Ascending aorta (tissue), 2 donors: ENCODE measurements at regions not wholly inside any gene's neighbourhood (a gene's known extent, or its start where the extent isn't known, plus 50 kb on each side); places are given as distances from the start of the nearest gene placed in this dataset.

Experiments used
- DNase-seq, 2 donors: peaks; one replicate each; pipeline ENCODE4 v3.0.0-alpha.2; 2019; ENCODE audit warnings: low spot score in 2 of 2
- H3K27ac ChIP-seq, 2 donors: fragments of 200-600 bp; sonication (generic); one replicate each; pipeline ENCODE4 v1.5.1; 2016 to 2017; ENCODE audit warnings: mild to moderate bottlenecking in 1 of 2
- H3K27me3 ChIP-seq: fragments of 200-600 bp; sonication (generic); one replicate; pipeline ENCODE4 v1.5.1; 2017
- H3K36me3 ChIP-seq, 2 donors: fragments of 200-600 bp; sonication (generic); one replicate each; pipeline ENCODE4 v1.5.1; 2016
- H3K4me1 ChIP-seq, 2 donors: fragments of 200-600 bp; sonication (generic); one replicate each; pipeline ENCODE4 v1.5.1; 2016 to 2017; ENCODE audit warnings: mild to moderate bottlenecking in 1 of 2
- H3K4me3 ChIP-seq, 2 donors: fragments of 200-600 bp; sonication (generic); one replicate each; pipeline ENCODE4 v1.5.1; 2016 to 2017; ENCODE audit warnings: mild to moderate bottlenecking in 1 of 2
- H3K9me3 ChIP-seq, 2 donors: fragments of 200-600 bp; sonication (generic); one replicate each; pipeline ENCODE4 v1.5.1; 2016
- intact Hi-C: fragments of 100-400 bp; cut with DNase I; formaldehyde crosslinking; loops from one replicate; pipeline ENCODE4 v1.15.1; 2023
- TF ChIP-seq, protein P1 (sequence below), 3 experiments: fragments of 200-600 bp in 2 of 3; fragments of 450-650 bp in 1 of 3; sonication (generic) in 2 of 3; IDR thresholded peaks; one replicate each; pipeline ENCODE4 v1.5.1; 2016 to 2019; ENCODE audit warnings: antibody characterized with exemption in 3 of 3, mild to moderate bottlenecking in 1 of 3, moderate library complexity in 1 of 3

DNA sequence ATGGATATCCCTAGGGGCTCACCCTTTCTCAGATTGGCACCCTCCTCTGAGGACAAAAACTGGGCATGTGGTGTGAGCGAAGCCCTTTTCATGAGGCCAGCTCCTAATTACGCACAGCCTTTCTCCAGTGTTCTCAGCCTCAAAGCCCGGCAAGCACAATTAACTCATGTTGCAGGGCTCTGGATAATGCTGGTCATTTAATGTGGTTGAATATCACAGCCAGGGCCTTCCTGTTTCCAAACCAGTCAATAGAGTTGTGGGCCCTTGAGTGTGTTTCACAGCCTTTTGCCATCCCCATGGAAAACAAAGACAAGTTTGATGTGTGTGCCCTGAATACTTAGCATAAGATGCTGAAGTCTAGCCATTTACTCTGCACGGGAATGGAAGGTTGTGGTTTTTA lies 114.2 kb upstream of the ARHGAP5 start:
- no peak for DNase-seq
- H3K9me3 ChIP-seq = no peaks in the 10 kb centered on the region
- no peaks in the 10 kb centered on the region for H3K27me3 ChIP-seq
- no peak overlapping the region for H3K27ac ChIP-seq
- intact Hi-C loops = no loop called here
- H3K4me1 ChIP-seq = no peaks in the 10 kb centered on the region
- TF ChIP-seq, protein P1, sequence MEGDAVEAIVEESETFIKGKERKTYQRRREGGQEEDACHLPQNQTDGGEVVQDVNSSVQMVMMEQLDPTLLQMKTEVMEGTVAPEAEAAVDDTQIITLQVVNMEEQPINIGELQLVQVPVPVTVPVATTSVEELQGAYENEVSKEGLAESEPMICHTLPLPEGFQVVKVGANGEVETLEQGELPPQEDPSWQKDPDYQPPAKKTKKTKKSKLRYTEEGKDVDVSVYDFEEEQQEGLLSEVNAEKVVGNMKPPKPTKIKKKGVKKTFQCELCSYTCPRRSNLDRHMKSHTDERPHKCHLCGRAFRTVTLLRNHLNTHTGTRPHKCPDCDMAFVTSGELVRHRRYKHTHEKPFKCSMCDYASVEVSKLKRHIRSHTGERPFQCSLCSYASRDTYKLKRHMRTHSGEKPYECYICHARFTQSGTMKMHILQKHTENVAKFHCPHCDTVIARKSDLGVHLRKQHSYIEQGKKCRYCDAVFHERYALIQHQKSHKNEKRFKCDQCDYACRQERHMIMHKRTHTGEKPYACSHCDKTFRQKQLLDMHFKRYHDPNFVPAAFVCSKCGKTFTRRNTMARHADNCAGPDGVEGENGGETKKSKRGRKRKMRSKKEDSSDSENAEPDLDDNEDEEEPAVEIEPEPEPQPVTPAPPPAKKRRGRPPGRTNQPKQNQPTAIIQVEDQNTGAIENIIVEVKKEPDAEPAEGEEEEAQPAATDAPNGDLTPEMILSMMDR (IDR thresholded peaks at IDR 0.05) = no peak
- H3K36me3 ChIP-seq = no peaks in the 10 kb centered on the region
- H3K4me3 ChIP-seq = no peak overlapping the region

DNA sequence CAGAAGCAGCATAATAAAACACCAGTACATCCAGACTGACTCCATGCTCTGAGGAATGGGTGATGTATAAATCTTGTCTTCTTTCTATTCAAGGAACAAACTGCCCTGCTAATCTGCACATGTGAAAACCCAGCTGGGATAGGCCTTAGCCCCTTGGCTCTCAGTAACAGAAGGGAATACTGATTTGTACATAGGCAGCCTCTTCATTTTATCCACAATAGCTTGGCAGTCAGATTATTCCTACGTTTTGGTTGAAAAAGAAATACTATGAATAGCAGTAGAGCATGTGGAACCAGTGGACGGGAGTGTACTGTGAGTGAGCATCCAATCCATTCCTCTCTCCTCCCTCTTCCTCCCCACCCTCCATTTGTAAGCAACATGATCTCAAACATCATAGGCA lies 113.5 kb upstream of the ARHGAP5 start:
- no peaks in the 10 kb centered on the region for H3K27me3 ChIP-seq
- intact Hi-C loops = no loop called here
- H3K4me3 ChIP-seq = no peak overlapping the region
- TF ChIP-seq, protein P1 (IDR thresholded peaks at IDR 0.05) = no peak
- H3K27ac ChIP-seq = no peak overlapping the region
- H3K36me3 ChIP-seq = no peaks in the 10 kb centered on the region
- H3K9me3 ChIP-seq = no peaks in the 10 kb centered on the region
- no peak for DNase-seq
- no peaks in the 10 kb centered on the region for H3K4me1 ChIP-seq

DNA sequence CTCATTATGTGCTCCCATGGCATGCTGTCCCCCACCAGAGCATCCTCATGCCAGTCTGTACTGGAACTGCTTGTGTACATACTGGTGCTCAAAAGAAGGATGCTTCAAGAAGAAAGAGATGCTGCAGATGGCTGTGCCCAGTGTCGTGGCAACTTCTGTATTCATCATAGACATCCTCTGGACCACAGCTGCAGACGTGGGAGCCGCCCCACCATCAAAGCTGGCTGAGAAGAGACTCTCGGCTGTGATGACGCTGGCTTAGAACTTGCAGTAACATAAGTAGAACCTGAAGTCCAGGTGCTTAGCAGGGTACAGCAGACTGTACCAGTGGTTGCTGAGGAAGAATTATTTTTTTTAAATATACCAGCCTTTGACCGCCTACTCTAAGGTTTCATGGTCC lies 112.6 kb upstream of the ARHGAP5 start:
- H3K4me1 ChIP-seq = no peaks in the 10 kb centered on the region
- intact Hi-C loops = no loop called here
- H3K4me3 ChIP-seq = no peak overlapping the region
- H3K36me3 ChIP-seq = no peaks in the 10 kb centered on the region
- no peaks in the 10 kb centered on the region for H3K9me3 ChIP-seq
- no peak for DNase-seq
- H3K27ac ChIP-seq = no peak overlapping the region
- no peaks in the 10 kb centered on the region for H3K27me3 ChIP-seq
- TF ChIP-seq, protein P1 (IDR thresholded peaks at IDR 0.05) = no peak

DNA sequence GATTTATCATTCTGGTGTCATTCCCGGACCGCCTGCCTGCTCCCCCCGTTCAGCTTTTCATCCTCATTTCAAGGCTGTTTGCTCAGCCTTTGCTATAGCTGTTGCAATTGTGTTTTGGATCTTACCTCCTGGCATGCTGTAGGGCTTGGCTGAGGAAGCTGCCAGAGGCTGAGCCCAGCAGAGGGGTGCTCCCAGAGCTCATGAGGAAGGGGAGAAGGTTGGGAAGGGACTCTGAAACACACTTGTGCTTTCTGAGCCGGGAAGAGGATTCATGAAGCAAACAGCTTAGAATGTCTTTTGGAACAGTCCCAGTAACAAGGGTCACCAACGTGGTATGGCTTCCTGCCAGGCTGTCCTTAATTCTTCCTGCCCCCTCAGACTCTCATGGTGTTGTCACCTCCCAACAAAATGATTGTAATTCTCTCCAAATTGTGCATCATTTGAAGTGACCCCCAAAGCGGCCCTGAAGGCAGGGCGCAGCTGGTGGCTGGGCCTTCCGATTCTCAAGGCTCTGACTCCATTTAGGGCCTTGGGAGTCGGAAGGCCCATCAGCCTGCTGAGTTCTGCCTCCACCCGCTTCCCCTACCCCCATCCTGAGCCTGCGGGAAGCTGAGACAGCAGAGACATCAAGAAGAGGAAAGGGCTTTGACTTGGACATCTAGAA lies 111.9 kb upstream of the ARHGAP5 start:
- Histone ChIP-seq H3K9me3 (no peaks in the 10 kb centered on the region), H3K27me3 (no peaks in the 10 kb centered on the region), H3K4me1 (no peaks in the 10 kb centered on the region), H3K4me3 (no peak overlapping the region), H3K36me3 (no peaks in the 10 kb centered on the region), H3K27ac (no peak overlapping the region)
- intact Hi-C loops = no loop called here
- TF ChIP-seq, protein P1 (IDR thresholded peaks at IDR 0.05) = no peak
- no peak for DNase-seq

DNA sequence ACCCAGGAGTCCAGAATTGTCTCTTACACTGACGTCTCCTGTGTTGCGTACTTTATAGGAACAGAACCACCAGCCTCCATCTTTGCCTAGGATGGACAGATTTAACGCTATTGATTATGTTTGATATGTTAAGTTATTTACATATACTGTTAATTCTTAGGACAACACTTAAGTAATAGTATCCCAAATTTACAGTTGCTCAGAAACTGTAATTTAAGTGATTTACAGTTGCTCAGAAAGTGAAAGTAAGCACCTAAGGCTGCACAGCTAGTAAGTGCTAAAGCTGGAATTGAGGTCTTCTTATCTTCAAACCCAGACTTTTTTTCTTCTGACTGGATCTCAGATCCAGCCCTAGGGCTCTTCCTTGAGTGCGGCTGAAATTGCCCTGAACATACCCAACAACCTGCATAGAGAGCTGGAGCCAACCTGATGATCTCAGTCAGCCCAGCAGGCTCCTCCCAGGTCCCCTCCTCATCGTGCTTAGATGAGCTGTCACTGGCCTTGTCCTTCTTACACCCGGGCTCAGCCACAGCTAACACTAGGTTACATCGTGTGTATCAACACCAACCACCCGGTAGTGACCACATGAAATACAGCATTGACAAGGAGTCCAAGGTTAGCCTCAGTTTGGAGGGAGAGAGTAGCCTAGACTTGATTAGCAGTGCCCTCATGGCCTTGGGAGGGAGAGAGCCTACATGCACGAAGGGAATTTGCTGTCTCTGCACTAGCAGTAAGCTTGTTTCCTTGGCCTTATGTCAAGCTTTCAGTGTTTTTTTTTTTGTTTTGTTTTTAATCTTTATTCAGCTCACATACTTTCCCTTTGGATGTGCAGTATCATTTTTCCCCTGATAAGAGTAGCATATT lies 111.1 kb upstream of the ARHGAP5 start:
- no peak overlapping the region for H3K4me3 ChIP-seq
- no peaks in the 10 kb centered on the region for H3K4me1 ChIP-seq
- no peak overlapping the region for H3K27ac ChIP-seq
- intact Hi-C loops = no loop called here
- H3K9me3 ChIP-seq = no peaks in the 10 kb centered on the region
- H3K36me3 ChIP-seq = no peaks in the 10 kb centered on the region
- TF ChIP-seq, protein P1 (IDR thresholded peaks at IDR 0.05) = no peak
- H3K27me3 ChIP-seq = no peaks in the 10 kb centered on the region
- DNase-seq = no peak
